ENCODE measurements at regions not wholly inside any gene's neighbourhood (a gene's known extent, or its start where the extent isn't known, plus 50 kb on each side); places are given as distances from the start of the nearest gene placed in this dataset.

DNA sequence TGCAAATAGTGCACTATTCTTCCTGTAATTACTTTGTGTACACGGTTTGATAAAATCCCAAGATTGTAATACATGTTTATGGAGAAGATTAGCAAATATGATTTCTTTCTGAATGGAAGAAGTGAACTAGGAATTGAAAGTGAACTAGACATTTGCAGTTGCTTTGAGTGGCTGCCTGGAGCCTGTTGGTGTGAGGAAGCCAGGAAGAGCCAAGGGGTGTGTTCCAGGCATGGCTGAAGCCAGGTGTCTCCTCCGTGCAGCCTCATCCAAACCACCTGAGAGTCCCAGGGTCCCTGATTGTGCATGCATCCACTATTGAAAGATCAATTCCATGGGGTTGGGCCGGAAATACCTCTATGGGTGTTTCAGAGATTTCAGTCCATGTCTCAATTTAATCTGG is 253.1 kb upstream of the SHH start:
- no peak for TF ChIP-seq FOXA3 (CRISPR knock-in tag; IDR thresholded peaks at IDR 0.05)
- no peak for TF ChIP-seq YY1 (IDR thresholded peaks at IDR 0.05; ENCODE audit: insufficient read depth, insufficient replicate concordance, low read depth, low read length)
- no peak for TF ChIP-seq KLF16 (CRISPR knock-in tag; IDR thresholded peaks at IDR 0.05)
- TF ChIP-seq ZBTB20 (CRISPR knock-in tag; IDR thresholded peaks at IDR 0.05; ENCODE audit: borderline replicate concordance, low read depth): no peak
- TF ChIP-seq, protein P1, sequence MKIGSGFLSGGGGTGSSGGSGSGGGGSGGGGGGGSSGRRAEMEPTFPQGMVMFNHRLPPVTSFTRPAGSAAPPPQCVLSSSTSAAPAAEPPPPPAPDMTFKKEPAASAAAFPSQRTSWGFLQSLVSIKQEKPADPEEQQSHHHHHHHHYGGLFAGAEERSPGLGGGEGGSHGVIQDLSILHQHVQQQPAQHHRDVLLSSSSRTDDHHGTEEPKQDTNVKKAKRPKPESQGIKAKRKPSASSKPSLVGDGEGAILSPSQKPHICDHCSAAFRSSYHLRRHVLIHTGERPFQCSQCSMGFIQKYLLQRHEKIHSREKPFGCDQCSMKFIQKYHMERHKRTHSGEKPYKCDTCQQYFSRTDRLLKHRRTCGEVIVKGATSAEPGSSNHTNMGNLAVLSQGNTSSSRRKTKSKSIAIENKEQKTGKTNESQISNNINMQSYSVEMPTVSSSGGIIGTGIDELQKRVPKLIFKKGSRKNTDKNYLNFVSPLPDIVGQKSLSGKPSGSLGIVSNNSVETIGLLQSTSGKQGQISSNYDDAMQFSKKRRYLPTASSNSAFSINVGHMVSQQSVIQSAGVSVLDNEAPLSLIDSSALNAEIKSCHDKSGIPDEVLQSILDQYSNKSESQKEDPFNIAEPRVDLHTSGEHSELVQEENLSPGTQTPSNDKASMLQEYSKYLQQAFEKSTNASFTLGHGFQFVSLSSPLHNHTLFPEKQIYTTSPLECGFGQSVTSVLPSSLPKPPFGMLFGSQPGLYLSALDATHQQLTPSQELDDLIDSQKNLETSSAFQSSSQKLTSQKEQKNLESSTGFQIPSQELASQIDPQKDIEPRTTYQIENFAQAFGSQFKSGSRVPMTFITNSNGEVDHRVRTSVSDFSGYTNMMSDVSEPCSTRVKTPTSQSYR (CRISPR knock-in tag; IDR thresholded peaks at IDR 0.05; ENCODE audit: borderline replicate concordance): no peak
- no peak for TF ChIP-seq POLR2AphosphoS5 (IDR thresholded peaks at IDR 0.05; ENCODE audit: low read depth, low read length)

All from HepG2 (cell line).